GM12892 (cell line): ENCODE measurements at regions not wholly inside any gene's neighbourhood (a gene's known extent, or its start where the extent isn't known, plus 50 kb on each side); places are given as distances from the start of the nearest gene placed in this dataset.

Experiments used
- DNase-seq: peaks from one replicate; pipeline ENCODE4 v3.0.0; 2011; ENCODE audit not compliant: insufficient read length
- FAIRE-seq: peaks from 2 replicates; lab custom pipeline; 2011; peaks lifted over from hg19 to GRCh38; lab: Jason Lieb, UNC
- POLR2A ChIP-seq: IDR thresholded peaks from 2 replicates; pipeline ENCODE4 v1.6.1; 2011; ENCODE audit warnings: low read depth, low read length, control low read depth
- POLR2AphosphoS5 ChIP-seq: IDR thresholded peaks from 2 replicates; pipeline ENCODE4 v1.6.1; 2011; ENCODE audit warnings: low read depth, low read length, control low read depth
- TAF1 ChIP-seq: IDR thresholded peaks from 2 replicates; pipeline ENCODE4 v1.6.1; 2011; ENCODE audit warnings: low read depth, mild to moderate bottlenecking, control low read depth, low read length, borderline replicate concordance

DNA sequence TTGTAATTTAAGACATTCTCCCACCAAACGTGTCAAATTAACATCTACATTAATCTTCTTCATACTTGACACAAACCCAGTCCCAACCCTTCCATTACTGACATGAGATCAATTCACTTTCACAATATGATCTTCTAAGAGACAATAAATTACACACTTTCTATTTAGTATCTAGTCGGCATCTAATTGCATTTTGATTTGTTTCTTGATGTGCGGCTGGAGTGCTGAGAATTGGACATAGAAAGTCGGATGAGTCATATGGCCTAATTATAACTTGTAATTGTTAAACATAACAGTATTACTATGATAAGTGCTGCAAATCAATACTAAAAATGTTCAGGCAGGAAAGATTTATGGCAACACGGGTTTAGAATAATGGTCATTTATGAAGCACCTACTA, 78.4 kb upstream of the RORA start:
- no peak for TF ChIP-seq POLR2AphosphoS5
- TF ChIP-seq TAF1 = no peak
- no peak for TF ChIP-seq POLR2A
- FAIRE-seq = no peak
- no peak for DNase-seq

DNA sequence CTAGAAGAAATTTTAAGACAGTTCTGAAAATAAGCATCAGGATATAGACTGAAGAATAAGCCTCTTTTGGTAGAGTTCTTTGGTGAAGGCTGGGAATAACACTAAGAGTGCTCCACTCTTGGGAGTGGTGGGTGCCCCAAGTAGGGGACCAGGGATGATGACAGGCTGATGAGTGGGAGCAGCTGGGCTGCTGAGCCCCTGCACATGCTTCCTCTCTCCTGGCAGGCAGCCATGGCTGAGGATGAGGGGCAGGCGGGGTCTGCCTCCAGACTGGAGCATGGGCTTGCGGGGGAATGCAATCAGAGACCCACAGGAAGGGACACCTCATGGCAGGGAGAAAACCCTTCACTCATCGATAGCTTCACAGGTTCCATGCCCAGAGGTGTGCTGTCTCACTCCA, 72.6 kb upstream of the RORA start:
- TF ChIP-seq POLR2AphosphoS5 (no peak), POLR2A (no peak), TAF1 (no peak)
- FAIRE-seq (no peak), DNase-seq (no peak)

DNA sequence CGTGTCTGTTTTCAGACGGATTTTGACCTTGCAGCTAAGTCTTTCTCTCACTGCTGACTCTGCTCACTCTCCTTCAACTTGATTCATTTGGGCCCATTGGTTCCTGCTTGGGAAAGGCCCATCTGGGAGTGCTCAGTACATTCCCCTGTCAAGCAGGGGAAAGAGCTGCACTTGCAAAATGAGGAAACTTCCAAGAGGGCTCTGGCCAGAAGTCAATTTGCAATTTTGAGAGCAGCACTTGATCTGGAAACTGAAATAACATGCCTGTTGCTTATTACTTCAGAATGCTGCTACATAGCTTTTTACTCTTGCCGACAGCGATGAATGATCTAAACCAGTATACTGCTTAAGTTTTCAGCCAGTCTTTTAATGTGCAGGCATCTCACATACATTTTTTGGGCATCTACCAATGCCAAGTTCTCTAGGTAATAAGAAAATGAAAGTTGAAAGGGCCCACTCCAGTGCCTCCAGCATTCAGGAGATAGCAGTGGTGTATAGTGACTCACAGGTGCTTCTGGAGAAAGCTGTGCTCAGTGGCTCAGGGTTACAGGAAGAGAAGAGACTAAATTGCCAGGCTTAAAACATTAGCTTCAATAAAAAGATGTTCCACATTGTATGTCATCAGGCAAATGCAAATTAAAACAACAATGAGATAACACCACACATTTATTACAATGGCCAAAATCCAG, 70.1 kb upstream of the RORA start:
- no peak for TF ChIP-seq TAF1
- TF ChIP-seq POLR2AphosphoS5 = no peak
- no peak for DNase-seq
- FAIRE-seq = no peak

- TF ChIP-seq POLR2A (no peak), POLR2AphosphoS5 (no peak), TAF1 (no peak)
- DNase-seq = no peak
- FAIRE-seq = no peak
Observed at GRCh38 chr15:61295239-61295638, 66.1 kb upstream of the RORA start.

DNA sequence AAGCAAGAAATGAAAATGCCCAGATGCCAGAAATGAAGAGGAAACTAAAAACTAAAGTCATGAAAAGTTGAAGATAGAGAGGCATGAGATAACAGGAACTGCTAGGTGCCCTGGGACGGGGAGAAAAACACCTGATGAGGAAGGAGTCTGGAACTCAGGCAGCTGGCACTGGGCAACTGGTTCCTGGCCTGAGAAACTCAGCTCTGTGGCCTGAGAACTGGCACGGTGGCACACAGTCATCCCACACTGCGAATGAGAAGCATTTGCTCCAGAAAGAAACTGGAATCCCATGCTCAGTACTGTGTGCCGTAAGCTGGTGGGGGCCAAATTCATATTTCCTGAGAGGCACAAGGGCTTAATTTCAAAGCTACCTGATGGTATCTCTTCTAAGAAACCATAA, 53.6 kb upstream of the RORA start:
- FAIRE-seq (no peak), DNase-seq (no peak)
- TF ChIP-seq POLR2AphosphoS5 (no peak), POLR2A (no peak), TAF1 (no peak)

DNA sequence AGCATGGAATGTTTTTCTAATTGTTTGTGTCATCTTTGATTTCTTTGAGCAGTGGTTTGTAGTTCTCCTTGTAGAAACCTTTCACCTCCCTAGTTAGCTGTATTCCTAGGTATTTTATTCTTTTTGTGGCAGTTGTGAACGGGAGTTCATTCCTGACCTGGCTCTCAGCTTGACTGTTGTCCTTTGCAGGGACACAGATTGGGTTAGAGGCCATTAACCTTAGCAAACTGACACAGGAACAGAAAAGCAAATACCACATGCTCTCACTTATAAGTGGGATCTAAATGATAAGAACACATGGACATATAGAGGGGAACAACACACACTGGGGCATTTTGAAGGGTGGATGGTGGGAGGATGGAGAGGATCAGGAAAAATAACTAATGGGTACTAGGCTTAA, 52.2 kb upstream of the RORA start:
- no peak for TF ChIP-seq POLR2AphosphoS5
- TF ChIP-seq TAF1 = no peak
- no peak for TF ChIP-seq POLR2A
- FAIRE-seq = no peak
- no peak for DNase-seq
